Mucosa of rectum (tissue), 2 donors: ENCODE measurements at regions not wholly inside any gene's neighbourhood (a gene's known extent, or its start where the extent isn't known, plus 50 kb on each side); places are given as distances from the start of the nearest gene placed in this dataset.

Experiments
- H3K27ac ChIP-seq, 2 donors: one replicate each; pipeline ENCODE4 v1.7.0; 2013; ENCODE audit warnings: inconsistent platforms in 2 of 2, low read depth in 2 of 2, low read length in 2 of 2
- H3K27me3 ChIP-seq, 2 donors: one replicate each; pipeline ENCODE4 v1.7.0; 2013; ENCODE audit warnings: low read length in 2 of 2; ENCODE audit not compliant: control insufficient read depth in 2 of 2, insufficient read depth in 2 of 2
- H3K36me3 ChIP-seq, 2 donors: one replicate each; pipeline ENCODE4 v1.7.0; 2013; ENCODE audit warnings: low read length in 2 of 2; ENCODE audit not compliant: control insufficient read depth in 2 of 2, insufficient read depth in 2 of 2
- H3K4me1 ChIP-seq, 2 donors: one replicate each; pipeline ENCODE4 v1.7.0; 2013; ENCODE audit warnings: low read length in 2 of 2, mild to moderate bottlenecking in 1 of 2; ENCODE audit not compliant: control insufficient read depth in 2 of 2, insufficient read depth in 2 of 2
- H3K4me3 ChIP-seq, 2 donors: one replicate each; pipeline ENCODE4 v1.7.0; 2013; ENCODE audit warnings: low read length in 2 of 2
- H3K9ac ChIP-seq, 2 donors: one replicate each; pipeline ENCODE4 v1.7.0; 2013; ENCODE audit warnings: low read length in 2 of 2, low read depth in 1 of 2, mild to moderate bottlenecking in 1 of 2
- H3K9me3 ChIP-seq, 2 donors: one replicate each; pipeline ENCODE4 v1.7.0; 2013; ENCODE audit warnings: low read length in 2 of 2; ENCODE audit not compliant: control insufficient read depth in 2 of 2
- donor health status: healthy.
- donor health status: Normal muscosa, but diverticular disease.

- Histone ChIP-seq H3K9me3 (no peaks in the 10 kb centered on the region), H3K27ac (no peak overlapping the region), H3K4me1 (no peaks in the 10 kb centered on the region), H3K36me3 (no peaks in the 10 kb centered on the region), H3K27me3 (no peaks in the 10 kb centered on the region), H3K9ac (no peak overlapping the region), H3K4me3 (no peak overlapping the region)
Observed at GRCh38 chr16:63921737-63922295, 1200.0 kb downstream of the CDH11 start.

GRCh38 chr16:63913290-63913689, 1208.6 kb downstream of the CDH11 start:
- no peaks in the 10 kb centered on the region for H3K4me1 ChIP-seq
- no peaks in the 10 kb centered on the region for H3K36me3 ChIP-seq
- H3K4me3 ChIP-seq, result no peak overlapping the region
- H3K9me3 ChIP-seq, result no peaks in the 10 kb centered on the region
- H3K27me3 ChIP-seq, result no peaks in the 10 kb centered on the region
- H3K9ac ChIP-seq, result no peak overlapping the region
- no peak overlapping the region for H3K27ac ChIP-seq

- Histone ChIP-seq H3K27me3 (no peaks in the 10 kb centered on the region), H3K9me3 (no peaks in the 10 kb centered on the region), H3K4me1 (no peaks in the 10 kb centered on the region), H3K9ac (no peak overlapping the region), H3K27ac (no peak overlapping the region), H3K4me3 (no peak overlapping the region), H3K36me3 (no peaks in the 10 kb centered on the region)
Observed at GRCh38 chr16:63907251-63907650, 1214.6 kb downstream of the CDH11 start.

GRCh38 chr16:63904930-63905329, 1216.9 kb downstream of the CDH11 start:
- no peak overlapping the region for H3K9ac ChIP-seq
- no peaks in the 10 kb centered on the region for H3K36me3 ChIP-seq
- no peaks in the 10 kb centered on the region for H3K27me3 ChIP-seq
- no peak overlapping the region for H3K4me3 ChIP-seq
- no peaks in the 10 kb centered on the region for H3K9me3 ChIP-seq
- no peak overlapping the region for H3K27ac ChIP-seq
- H3K4me1 ChIP-seq, result no peaks in the 10 kb centered on the region

- H3K27me3 ChIP-seq, result no peaks in the 10 kb centered on the region
- H3K36me3 ChIP-seq, result no peaks in the 10 kb centered on the region
- no peak overlapping the region for H3K9ac ChIP-seq
- H3K27ac ChIP-seq, result no peak overlapping the region
- no peaks in the 10 kb centered on the region for H3K4me1 ChIP-seq
- no peak overlapping the region for H3K4me3 ChIP-seq
- no peaks in the 10 kb centered on the region for H3K9me3 ChIP-seq
Observed at GRCh38 chr16:63904182-63904581, 1217.7 kb downstream of the CDH11 start.

GRCh38 chr16:63896383-63897109, 1225.3 kb downstream of the CDH11 start:
- Histone ChIP-seq H3K9ac (no peak overlapping the region), H3K36me3 (no peaks in the 10 kb centered on the region), H3K4me3 (no peak overlapping the region)

GRCh38 chr16:63890723-63891122, 1231.1 kb downstream of the CDH11 start:
- Histone ChIP-seq H3K27ac (no peak overlapping the region), H3K9ac (no peak overlapping the region), H3K36me3 (no peaks in the 10 kb centered on the region), H3K4me3 (no peak overlapping the region), H3K9me3 (no peaks in the 10 kb centered on the region), H3K4me1 (no peaks in the 10 kb centered on the region), H3K27me3 (no peaks in the 10 kb centered on the region)

More at GRCh38 chr16:63896383-63897109, 1225.3 kb downstream of the CDH11 start:
- Histone ChIP-seq H3K27ac (no peak overlapping the region), H3K27me3 (no peaks in the 10 kb centered on the region), H3K9me3 (no peaks in the 10 kb centered on the region), H3K4me1 (no peaks in the 10 kb centered on the region)

- H3K9ac ChIP-seq, result no peak overlapping the region
- H3K4me1 ChIP-seq, result no peaks in the 10 kb centered on the region
- no peaks in the 10 kb centered on the region for H3K27me3 ChIP-seq
- no peak overlapping the region for H3K4me3 ChIP-seq
- H3K9me3 ChIP-seq, result no peaks in the 10 kb centered on the region
- H3K36me3 ChIP-seq, result no peaks in the 10 kb centered on the region
- H3K27ac ChIP-seq, result no peak overlapping the region
Observed at GRCh38 chr16:63890081-63890480, 1231.8 kb downstream of the CDH11 start.

- H3K4me1 ChIP-seq, result no peaks in the 10 kb centered on the region
- no peaks in the 10 kb centered on the region for H3K27me3 ChIP-seq
- no peaks in the 10 kb centered on the region for H3K9me3 ChIP-seq
- H3K27ac ChIP-seq, result no peak overlapping the region
- no peak overlapping the region for H3K9ac ChIP-seq
- no peak overlapping the region for H3K4me3 ChIP-seq
- H3K36me3 ChIP-seq, result no peaks in the 10 kb centered on the region
Observed at GRCh38 chr16:63883091-63883490, 1238.8 kb downstream of the CDH11 start.

GRCh38 chr16:63882576-63882975, 1239.3 kb downstream of the CDH11 start:
- no peaks in the 10 kb centered on the region for H3K9me3 ChIP-seq
- no peak overlapping the region for H3K4me3 ChIP-seq
- no peaks in the 10 kb centered on the region for H3K36me3 ChIP-seq
- no peak overlapping the region for H3K27ac ChIP-seq
- no peak overlapping the region for H3K9ac ChIP-seq
- no peaks in the 10 kb centered on the region for H3K4me1 ChIP-seq
- H3K27me3 ChIP-seq, result no peaks in the 10 kb centered on the region
